Keratinocyte (primary cell): ENCODE measurements at regions not wholly inside any gene's neighbourhood (a gene's known extent, or its start where the extent isn't known, plus 50 kb on each side); places are given as distances from the start of the nearest gene placed in this dataset.

Experiments
- DNase-seq: peaks from one replicate; pipeline ENCODE4 v3.0.0-alpha.2; 2011; ENCODE audit warnings: low read depth, missing footprints, low spot score
- FAIRE-seq: peaks from 2 replicates; lab custom pipeline; 2011; peaks lifted over from hg19 to GRCh38; lab: Jason Lieb, UNC
- H2AFZ ChIP-seq: 2 replicates; pipeline ENCODE4 v1.6.0; 2012; ENCODE audit warnings: low read length, control low read depth, inconsistent platforms; ENCODE audit not compliant: control insufficient read depth
- H3K27ac ChIP-seq: 2 replicates; pipeline ENCODE4 v1.5.1; 2011; ENCODE audit warnings: low read length; ENCODE audit not compliant: control insufficient read depth, insufficient read depth
- H3K27me3 ChIP-seq: 3 replicates; pipeline ENCODE4 v1.6.0; 2011; ENCODE audit warnings: low read length; ENCODE audit not compliant: control insufficient read depth, insufficient read depth; ENCODE audit errors: extremely low read depth
- H3K36me3 ChIP-seq, 2 experiments: 2 replicates in 1 of 2; 3 replicates in 1 of 2; pipeline ENCODE4 v1.5.1; 2011; ENCODE audit warnings: low read length in 2 of 2, mild to moderate bottlenecking in 1 of 2; ENCODE audit not compliant: control insufficient read depth in 2 of 2, insufficient read depth in 2 of 2; ENCODE audit errors: extremely low read depth in 1 of 2
- H3K4me1 ChIP-seq: 3 replicates; pipeline ENCODE4 v1.5.1; 2011; ENCODE audit warnings: low read length; ENCODE audit not compliant: control insufficient read depth, insufficient read depth; ENCODE audit errors: extremely low read depth
- H3K4me2 ChIP-seq: 3 replicates; pipeline ENCODE4 v1.6.0; 2011; ENCODE audit warnings: low read depth, low read length; ENCODE audit not compliant: control insufficient read depth, insufficient read depth; ENCODE audit errors: extremely low read depth
- H3K4me3 ChIP-seq, 3 experiments: fragments of 200-600 bp in 1 of 3; sonication (generic) in 1 of 3; 2 replicates in 2 of 3; 3 replicates in 1 of 3; pipeline ENCODE4 v1.5.1; 2011 to 2016; ENCODE audit warnings: low read length in 3 of 3, mild to moderate bottlenecking in 3 of 3, control low read depth in 2 of 3, inconsistent platforms in 1 of 3, low read depth in 1 of 3, mixed read lengths in 1 of 3, mixed run types in 1 of 3, moderate library complexity in 1 of 3; ENCODE audit not compliant: control insufficient read depth in 2 of 3, insufficient read depth in 2 of 3; ENCODE audit errors: extremely low read depth in 1 of 3
- H3K79me2 ChIP-seq: 2 replicates; pipeline ENCODE4 v1.6.0; 2012; ENCODE audit warnings: low read length; ENCODE audit not compliant: control insufficient read depth, insufficient read depth
- H3K9ac ChIP-seq: 3 replicates; pipeline ENCODE4 v1.6.0; 2011; ENCODE audit warnings: low read length; ENCODE audit not compliant: control insufficient read depth, insufficient read depth; ENCODE audit errors: extremely low read depth
- H3K9me1 ChIP-seq: 3 replicates; pipeline ENCODE4 v1.6.0; 2011; ENCODE audit warnings: low read length; ENCODE audit not compliant: control insufficient read depth, insufficient read depth; ENCODE audit errors: extremely low read depth
- H3K9me3 ChIP-seq: 2 replicates; pipeline ENCODE4 v1.5.1; 2012; ENCODE audit warnings: low read depth, low read length; ENCODE audit not compliant: control insufficient read depth
- H4K20me1 ChIP-seq: 3 replicates; pipeline ENCODE4 v1.6.0; 2011; ENCODE audit warnings: low read length; ENCODE audit not compliant: control insufficient read depth, insufficient read depth; ENCODE audit errors: extremely low read depth
- EZH2 ChIP-seq: IDR thresholded peaks from one replicate; pipeline ENCODE4 v1.6.1; 2012; ENCODE audit warnings: inconsistent platforms, mild to moderate bottlenecking, low read length, moderate library complexity
- dilution Hi-C: fragments of 300-500 bp; cut with MboI; formaldehyde crosslinking; loops from one replicate; pipeline ENCODE4 v1.7.0; 2020; ENCODE audit warnings: low sequenced_read_pairs; ENCODE audit not compliant: extremely low pct_ligation_motif_present
- TF ChIP-seq, protein P1 (sequence below), 3 experiments: IDR thresholded peaks in 1 of 3; conservative IDR thresholded peaks in 1 of 3; optimal IDR thresholded peaks in 1 of 3; 2 replicates in 2 of 3; 3 replicates in 1 of 3; pipeline versions ENCODE3 to v1.5.1; 2011; ENCODE audit warnings: low read length in 3 of 3, mild to moderate bottlenecking in 3 of 3, moderate library complexity in 2 of 3, control low read depth in 1 of 3, inconsistent platforms in 1 of 3; ENCODE audit not compliant: insufficient read depth in 2 of 3; ENCODE audit errors: extremely low read depth in 1 of 3

DNA sequence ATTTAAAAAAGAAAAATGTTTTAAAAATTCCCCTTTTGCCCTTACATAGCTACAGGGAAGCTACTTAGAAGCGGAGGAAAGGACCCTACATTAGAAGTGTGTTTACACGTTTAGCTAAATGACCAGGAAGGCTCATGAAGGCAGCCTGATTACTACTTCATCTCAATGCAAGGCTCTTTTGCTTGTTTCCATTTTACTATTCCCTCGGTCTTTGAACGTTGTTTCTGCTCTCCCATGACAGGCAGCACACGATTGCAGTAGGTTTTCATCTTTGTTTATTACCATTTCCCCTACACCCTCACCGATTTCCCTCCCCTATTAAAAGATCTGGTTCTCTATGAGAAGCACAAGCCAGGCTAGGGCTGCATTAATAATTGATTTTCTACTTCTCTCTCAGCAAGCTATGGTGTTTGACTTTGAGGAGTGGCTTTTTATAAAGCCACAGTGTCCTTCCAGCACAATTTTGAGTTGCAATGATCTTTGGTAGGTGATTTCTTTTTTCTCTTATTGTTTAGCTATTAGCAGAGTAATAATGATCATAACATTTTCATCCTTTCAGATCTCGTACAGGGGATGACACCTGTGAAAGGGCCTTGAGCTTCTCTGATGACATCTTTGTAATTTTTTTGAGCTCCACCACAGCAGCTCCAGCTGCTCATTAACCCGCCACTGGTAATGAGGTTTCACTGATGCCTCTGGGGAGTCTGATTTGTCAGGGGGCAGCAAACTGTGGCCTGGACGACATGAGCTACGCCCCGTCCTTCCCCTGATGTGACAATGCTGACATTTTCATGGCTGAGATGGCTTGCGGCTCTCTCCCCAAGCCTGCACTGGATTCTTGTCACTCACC lies 670.3 kb downstream of the UQCRFS1 start:
- DNase-seq (no peak), FAIRE-seq (no peak)
- no peak overlapping the region for H2AFZ ChIP-seq
- no peaks in the 10 kb centered on the region for H3K4me1 ChIP-seq
- H3K9ac ChIP-seq = no peak overlapping the region
- H3K9me3 ChIP-seq = peaks cover 2% of the 10 kb centered on the region
- TF ChIP-seq EZH2 = no peak
- TF ChIP-seq, protein P1, sequence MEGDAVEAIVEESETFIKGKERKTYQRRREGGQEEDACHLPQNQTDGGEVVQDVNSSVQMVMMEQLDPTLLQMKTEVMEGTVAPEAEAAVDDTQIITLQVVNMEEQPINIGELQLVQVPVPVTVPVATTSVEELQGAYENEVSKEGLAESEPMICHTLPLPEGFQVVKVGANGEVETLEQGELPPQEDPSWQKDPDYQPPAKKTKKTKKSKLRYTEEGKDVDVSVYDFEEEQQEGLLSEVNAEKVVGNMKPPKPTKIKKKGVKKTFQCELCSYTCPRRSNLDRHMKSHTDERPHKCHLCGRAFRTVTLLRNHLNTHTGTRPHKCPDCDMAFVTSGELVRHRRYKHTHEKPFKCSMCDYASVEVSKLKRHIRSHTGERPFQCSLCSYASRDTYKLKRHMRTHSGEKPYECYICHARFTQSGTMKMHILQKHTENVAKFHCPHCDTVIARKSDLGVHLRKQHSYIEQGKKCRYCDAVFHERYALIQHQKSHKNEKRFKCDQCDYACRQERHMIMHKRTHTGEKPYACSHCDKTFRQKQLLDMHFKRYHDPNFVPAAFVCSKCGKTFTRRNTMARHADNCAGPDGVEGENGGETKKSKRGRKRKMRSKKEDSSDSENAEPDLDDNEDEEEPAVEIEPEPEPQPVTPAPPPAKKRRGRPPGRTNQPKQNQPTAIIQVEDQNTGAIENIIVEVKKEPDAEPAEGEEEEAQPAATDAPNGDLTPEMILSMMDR (optimal IDR thresholded peaks at IDR 0.05 in 1 of 3, IDR thresholded peaks at IDR 0.05 in 1 of 3, conservative IDR thresholded peaks at IDR 0.05 in 1 of 3; ENCODE audit: extremely low read depth in 1 of 3, insufficient read depth in 2 of 3, low read length in 3 of 3) = no peak
- no peaks in the 10 kb centered on the region for H3K27me3 ChIP-seq
- H3K9me1 ChIP-seq = no peaks in the 10 kb centered on the region
- no peaks in the 10 kb centered on the region for H3K79me2 ChIP-seq
- H4K20me1 ChIP-seq = no peaks in the 10 kb centered on the region
- H3K36me3 ChIP-seq = no peaks in the 10 kb centered on the region
- dilution Hi-C loops = no loop called here
- H3K27ac ChIP-seq = no peak overlapping the region
- no peak overlapping the region for H3K4me3 ChIP-seq
- no peak overlapping the region for H3K4me2 ChIP-seq

DNA sequence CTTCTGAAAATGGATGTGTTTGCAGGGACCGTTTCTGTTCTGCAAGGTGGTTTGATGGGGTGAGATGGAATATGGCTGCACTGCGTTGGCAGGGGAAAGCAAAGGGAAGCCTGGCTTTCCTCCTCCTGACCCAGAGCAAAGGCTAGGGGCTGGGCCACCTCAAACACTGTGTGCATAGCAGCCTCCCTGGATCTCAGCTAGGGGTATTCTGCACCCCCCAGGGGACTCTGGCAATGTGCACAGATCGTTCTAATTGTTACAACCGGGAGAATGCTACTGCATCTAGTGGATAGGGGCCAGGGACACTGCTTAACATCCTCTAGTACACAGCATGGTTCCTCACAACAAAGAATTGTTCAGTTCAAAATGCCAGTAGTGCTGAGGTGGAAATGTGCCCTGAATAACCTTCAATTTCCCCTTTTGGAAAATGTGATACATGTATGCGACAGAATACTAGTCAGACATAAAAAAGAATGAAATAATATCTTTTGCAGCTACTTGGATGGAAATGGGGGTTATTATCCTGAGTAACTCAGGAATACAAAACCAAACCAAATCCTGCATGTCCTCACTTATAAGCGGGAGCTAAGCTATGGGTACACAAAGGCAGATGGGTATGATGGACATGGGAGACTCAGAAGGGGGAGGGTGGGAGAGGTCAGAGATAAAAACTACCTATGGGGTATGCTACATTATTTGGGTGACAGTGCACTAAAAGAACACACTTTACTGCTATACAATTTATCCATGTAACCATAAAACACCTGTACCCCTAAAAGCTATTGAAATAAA lies 671.2 kb downstream of the UQCRFS1 start:
- H3K9me1 ChIP-seq = no peaks in the 10 kb centered on the region
- dilution Hi-C loops = no loop called here
- no peak overlapping the region for H3K4me3 ChIP-seq
- TF ChIP-seq, protein P1 (optimal IDR thresholded peaks at IDR 0.05 in 1 of 3, IDR thresholded peaks at IDR 0.05 in 1 of 3, conservative IDR thresholded peaks at IDR 0.05 in 1 of 3; ENCODE audit: extremely low read depth in 1 of 3, insufficient read depth in 2 of 3, low read length in 3 of 3) = no peak
- no peak for TF ChIP-seq EZH2
- H3K27me3 ChIP-seq = no peaks in the 10 kb centered on the region
- H3K27ac ChIP-seq = no peak overlapping the region
- peaks cover 2% of the 10 kb centered on the region for H3K9me3 ChIP-seq
- no peaks in the 10 kb centered on the region for H4K20me1 ChIP-seq
- H2AFZ ChIP-seq = no peak overlapping the region
- DNase-seq = no peak
- FAIRE-seq = no peak
- no peaks in the 10 kb centered on the region for H3K36me3 ChIP-seq
- H3K79me2 ChIP-seq = no peaks in the 10 kb centered on the region
- no peak overlapping the region for H3K4me2 ChIP-seq
- H3K4me1 ChIP-seq = no peaks in the 10 kb centered on the region
- H3K9ac ChIP-seq = no peak overlapping the region
